Endothelial cell of umbilical vein (primary cell): ENCODE measurements at regions not wholly inside any gene's neighbourhood (a gene's known extent, or its start where the extent isn't known, plus 50 kb on each side); places are given as distances from the start of the nearest gene placed in this dataset.

Experiments
- BruUV-seq: library from RNA; stranded (reverse); fragments of 400-500 nt; replicated peaks from 2 replicates; lab custom pipeline; 2021; lab: Mats Ljungman, UMichigan
- CTCF ChIA-PET: fragments of 300-600, 350-600 bp; sonication (Branson Sonifier 250); formaldehyde crosslinking; loops from one replicate; lab custom pipeline; 2021; ENCODE audit warnings: antibody characterized with exemption, inconsistent platforms; lab: Charles Lee
- POLR2A ChIA-PET: fragments of 300-600, 350-600 bp; sonication (Branson Sonifier 250); formaldehyde crosslinking; loops from one replicate; lab custom pipeline; 2021; ENCODE audit warnings: antibody characterized with exemption, inconsistent platforms; lab: Charles Lee
- DNase-seq: peaks from one replicate; pipeline ENCODE4 v3.0.0-alpha.2; 2011; ENCODE audit warnings: low read depth, low spot score
- FAIRE-seq: peaks from 2 replicates; lab custom pipeline; 2011; peaks lifted over from hg19 to GRCh38; lab: Jason Lieb, UNC
- H2AFZ ChIP-seq: 2 replicates; pipeline ENCODE4 v1.6.0; 2012; ENCODE audit warnings: low read depth, low read length, control low read depth, inconsistent platforms
- H3K27ac ChIP-seq: 2 replicates; pipeline ENCODE4 v1.5.1; 2011; ENCODE audit warnings: low read depth, mild to moderate bottlenecking, control low read depth, low read length, moderate library complexity; ENCODE audit not compliant: insufficient read depth
- H3K27me3 ChIP-seq, 2 experiments: 2 replicates each; pipeline versions ENCODE4 v1.6.0 to v1.6.1; 2011; ENCODE audit warnings: low read length in 2 of 2, mixed read lengths in 1 of 2; ENCODE audit not compliant: control insufficient read depth in 2 of 2, insufficient read depth in 2 of 2
- H3K36me3 ChIP-seq, 2 experiments: 2 replicates in 1 of 2; 3 replicates in 1 of 2; pipeline ENCODE4 v1.5.1; 2011; ENCODE audit warnings: low read length in 2 of 2, mild to moderate bottlenecking in 1 of 2, moderate library complexity in 1 of 2; ENCODE audit not compliant: control insufficient read depth in 2 of 2, insufficient read depth in 2 of 2; ENCODE audit errors: extremely low read depth in 1 of 2
- H3K4me1 ChIP-seq: 3 replicates; pipeline ENCODE4 v1.5.1; 2011; ENCODE audit warnings: mild to moderate bottlenecking, low read length; ENCODE audit not compliant: control insufficient read depth, insufficient read depth; ENCODE audit errors: extremely low read depth
- H3K4me2 ChIP-seq: 2 replicates; pipeline ENCODE4 v1.6.1; 2011; ENCODE audit warnings: low read length, control low read depth, mixed read lengths; ENCODE audit not compliant: insufficient read depth
- H3K4me3 ChIP-seq, 3 experiments: fragments of 200-600 bp in 1 of 3; sonication (generic), shearing (Covaris generic) in 1 of 3; replicated peaks in 1 of 3; 2 replicates each; pipeline ENCODE4 v1.5.1; 2011 to 2016; ENCODE audit warnings: control low read depth in 3 of 3, low read length in 3 of 3, mild to moderate bottlenecking in 2 of 3, inconsistent platforms in 1 of 3, low read depth in 1 of 3, moderate library complexity in 1 of 3; ENCODE audit not compliant: insufficient read depth in 1 of 3
- H3K79me2 ChIP-seq: 2 replicates; pipeline ENCODE4 v1.6.0; 2012; ENCODE audit warnings: low read length, inconsistent platforms; ENCODE audit not compliant: control insufficient read depth, insufficient read depth
- H3K9ac ChIP-seq: replicated peaks from 2 replicates; pipeline ENCODE3; 2011; ENCODE audit warnings: low read length, control low read depth; ENCODE audit not compliant: insufficient read depth; ENCODE audit errors: extremely low read depth
- H3K9me1 ChIP-seq: replicated peaks from 3 replicates; pipeline ENCODE4 v1.6.0; 2011; ENCODE audit warnings: mild to moderate bottlenecking, low read length; ENCODE audit not compliant: control insufficient read depth, insufficient read depth; ENCODE audit errors: extremely low read depth
- H3K9me3 ChIP-seq: replicated peaks from 2 replicates; pipeline ENCODE4 v1.5.1; 2012; ENCODE audit warnings: low read length, inconsistent platforms; ENCODE audit not compliant: control insufficient read depth, insufficient read depth
- H4K20me1 ChIP-seq: replicated peaks from 2 replicates; pipeline ENCODE3; 2011; ENCODE audit warnings: mild to moderate bottlenecking, low read length; ENCODE audit not compliant: control insufficient read depth, insufficient read depth; ENCODE audit errors: extremely low read depth
- EZH2 ChIP-seq: IDR thresholded peaks from 2 replicates; pipeline ENCODE4 v1.6.1; 2012; ENCODE audit warnings: borderline replicate concordance, low read depth, mild to moderate bottlenecking, moderate library complexity, low read length, inconsistent platforms; ENCODE audit not compliant: severe bottlenecking
- FOS ChIP-seq: IDR thresholded peaks from 2 replicates; pipeline ENCODE4 v1.6.1; 2011; ENCODE audit warnings: mild to moderate bottlenecking, low read length, moderate library complexity, borderline replicate concordance; ENCODE audit not compliant: insufficient read depth
- GATA2 ChIP-seq: IDR thresholded peaks from 2 replicates; pipeline ENCODE4 v1.7.0; 2011; ENCODE audit warnings: low read depth, mild to moderate bottlenecking, moderate library complexity, mixed read lengths, low read length; ENCODE audit not compliant: insufficient read length, insufficient read depth
- JUN ChIP-seq: IDR thresholded peaks from 2 replicates; pipeline ENCODE4 v1.6.1; 2011; ENCODE audit warnings: borderline replicate concordance, low read depth; ENCODE audit not compliant: insufficient read length, insufficient read depth
- MYC ChIP-seq: IDR thresholded peaks from one replicate; pipeline ENCODE4 v1.6.1; 2011; ENCODE audit warnings: mild to moderate bottlenecking, low read depth, low read length
- POLR2A ChIP-seq: IDR thresholded peaks from 2 replicates; pipeline ENCODE4 v1.6.1; 2012; ENCODE audit warnings: low read depth, mild to moderate bottlenecking, control low read depth, low read length
- POLR2AphosphoS5 ChIP-seq: IDR thresholded peaks from 2 replicates; pipeline ENCODE4 v1.6.1; 2012; ENCODE audit warnings: low read depth, mild to moderate bottlenecking, control low read depth, low read length, moderate library complexity; ENCODE audit not compliant: insufficient read depth
- dilution Hi-C: fragments of 300-500 bp; cut with MboI; formaldehyde crosslinking; loops from one replicate; pipeline ENCODE4 v1.15.0; 2019; ENCODE audit warnings: low sequenced_read_pairs; ENCODE audit not compliant: extremely low pct_ligation_motif_present
- intact Hi-C: fragments of 100-400 bp; cut with micrococcal nuclease; formaldehyde crosslinking; loops from one replicate; pipeline ENCODE4 v1.10.0; 2022
- TF ChIP-seq, protein P1 (sequence below): IDR thresholded peaks from 2 replicates; pipeline ENCODE4 v1.6.1; 2011; ENCODE audit not compliant: insufficient read depth, insufficient read length
- TF ChIP-seq, protein P2 (sequence below), 2 donors: IDR thresholded peaks; 1 replicate in 1 of 2; 2 replicates in 1 of 2; pipeline ENCODE4 v1.5.1; 2011; ENCODE audit warnings: low read length in 2 of 2, mild to moderate bottlenecking in 2 of 2, moderate library complexity in 2 of 2, control low read depth in 1 of 2, inconsistent platforms in 1 of 2, low read depth in 1 of 2; ENCODE audit not compliant: insufficient read depth in 1 of 2; ENCODE audit errors: extremely low read depth in 1 of 2

DNA sequence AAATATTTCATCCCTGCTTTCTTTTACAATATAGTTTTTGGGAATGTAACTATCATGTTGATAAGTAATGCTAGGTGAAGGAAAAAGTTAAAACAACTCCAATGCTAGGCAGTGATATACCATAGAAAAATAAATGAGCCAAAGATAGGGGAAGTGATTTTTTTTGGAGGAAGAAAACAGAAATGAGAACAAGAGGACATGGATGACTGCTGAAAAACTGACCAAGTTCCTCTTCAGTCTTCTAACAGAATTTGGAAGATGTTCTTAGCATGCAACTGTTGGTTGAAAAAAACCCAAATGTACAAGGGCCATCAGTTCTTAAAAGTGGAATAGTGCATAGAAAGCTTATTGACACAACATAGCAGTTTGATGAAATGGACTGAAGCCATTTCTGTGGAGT is 262.5 kb upstream of the STARD13 start:
- intact Hi-C loops = no loop called here
- POLR2A ChIA-PET = no interaction called here
- Histone ChIP-seq H3K4me2 (no peak overlapping the region), H3K9me1 (no peaks in the 10 kb centered on the region), H3K9ac (no peak overlapping the region), H3K27ac (no peak overlapping the region), H2AFZ (no peak overlapping the region), H3K36me3 (no peaks in the 10 kb centered on the region), H3K27me3 (no peaks in the 10 kb centered on the region), H3K9me3 (no peaks in the 10 kb centered on the region), H3K79me2 (no peaks in the 10 kb centered on the region), H4K20me1 (no peaks in the 10 kb centered on the region), H3K4me1 (peaks cover 10% of the 10 kb centered on the region), H3K4me3 (no peak overlapping the region)
- DNase-seq (no peak), FAIRE-seq (no peak)
- TF ChIP-seq, protein P1, sequence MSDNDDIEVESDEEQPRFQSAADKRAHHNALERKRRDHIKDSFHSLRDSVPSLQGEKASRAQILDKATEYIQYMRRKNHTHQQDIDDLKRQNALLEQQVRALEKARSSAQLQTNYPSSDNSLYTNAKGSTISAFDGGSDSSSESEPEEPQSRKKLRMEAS = no peak
- TF ChIP-seq JUN (no peak), POLR2AphosphoS5 (no peak), EZH2 (no peak), POLR2A (no peak), FOS (no peak), GATA2 (no peak), MYC (no peak)
- TF ChIP-seq, protein P2, sequence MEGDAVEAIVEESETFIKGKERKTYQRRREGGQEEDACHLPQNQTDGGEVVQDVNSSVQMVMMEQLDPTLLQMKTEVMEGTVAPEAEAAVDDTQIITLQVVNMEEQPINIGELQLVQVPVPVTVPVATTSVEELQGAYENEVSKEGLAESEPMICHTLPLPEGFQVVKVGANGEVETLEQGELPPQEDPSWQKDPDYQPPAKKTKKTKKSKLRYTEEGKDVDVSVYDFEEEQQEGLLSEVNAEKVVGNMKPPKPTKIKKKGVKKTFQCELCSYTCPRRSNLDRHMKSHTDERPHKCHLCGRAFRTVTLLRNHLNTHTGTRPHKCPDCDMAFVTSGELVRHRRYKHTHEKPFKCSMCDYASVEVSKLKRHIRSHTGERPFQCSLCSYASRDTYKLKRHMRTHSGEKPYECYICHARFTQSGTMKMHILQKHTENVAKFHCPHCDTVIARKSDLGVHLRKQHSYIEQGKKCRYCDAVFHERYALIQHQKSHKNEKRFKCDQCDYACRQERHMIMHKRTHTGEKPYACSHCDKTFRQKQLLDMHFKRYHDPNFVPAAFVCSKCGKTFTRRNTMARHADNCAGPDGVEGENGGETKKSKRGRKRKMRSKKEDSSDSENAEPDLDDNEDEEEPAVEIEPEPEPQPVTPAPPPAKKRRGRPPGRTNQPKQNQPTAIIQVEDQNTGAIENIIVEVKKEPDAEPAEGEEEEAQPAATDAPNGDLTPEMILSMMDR (IDR thresholded peaks at IDR 0.05; ENCODE audit: extremely low read depth in 1 of 2, insufficient read depth in 1 of 2, low read depth in 1 of 2, low read length in 2 of 2) = no peak
- BruUV-seq = no TSS peak
- dilution Hi-C loops = no loop called here
- CTCF ChIA-PET = no interaction called here
